ENCODE measurements at regions not wholly inside any gene's neighbourhood (a gene's known extent, or its start where the extent isn't known, plus 50 kb on each side); places are given as distances from the start of the nearest gene placed in this dataset.
"Not testable (repeated sequence)": the region's sequence is repeated elsewhere in the genome, so short reads cannot be mapped to it uniquely, and the experiment has no call there.

DNA sequence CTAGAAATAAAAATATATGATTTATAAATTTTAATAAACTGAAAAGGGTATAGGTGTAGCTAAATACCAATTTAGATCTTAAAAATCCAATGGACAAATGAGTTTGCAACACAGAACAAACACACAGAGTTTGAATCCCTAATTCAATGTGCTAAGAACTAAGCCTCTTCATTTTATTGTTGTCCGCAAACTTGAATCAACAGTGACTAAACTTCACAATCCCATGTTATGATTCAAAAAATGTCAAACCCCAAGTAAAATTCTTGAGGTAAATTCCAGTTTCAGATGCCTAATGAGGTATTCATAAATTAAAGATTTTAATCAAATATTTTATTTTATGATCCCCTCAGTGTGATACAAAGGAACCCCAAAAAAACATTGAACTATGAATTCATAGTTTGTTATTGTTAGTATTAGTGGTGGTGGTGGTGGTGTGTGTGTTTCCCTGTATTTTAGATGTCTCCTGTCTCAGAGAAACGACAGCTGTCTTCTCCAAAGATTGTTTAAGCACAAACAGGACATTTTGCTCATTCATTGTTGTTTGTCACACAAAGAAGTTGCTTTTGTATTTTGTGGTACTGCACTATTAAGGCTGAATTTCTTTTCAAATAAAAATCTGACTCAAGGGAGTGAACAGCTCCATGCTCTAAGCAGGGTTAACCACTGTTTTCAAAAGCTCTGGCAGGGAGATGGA, 259.8 kb downstream of the OSR1 start:
- DNase-seq, result peak; percentile 37

DNA sequence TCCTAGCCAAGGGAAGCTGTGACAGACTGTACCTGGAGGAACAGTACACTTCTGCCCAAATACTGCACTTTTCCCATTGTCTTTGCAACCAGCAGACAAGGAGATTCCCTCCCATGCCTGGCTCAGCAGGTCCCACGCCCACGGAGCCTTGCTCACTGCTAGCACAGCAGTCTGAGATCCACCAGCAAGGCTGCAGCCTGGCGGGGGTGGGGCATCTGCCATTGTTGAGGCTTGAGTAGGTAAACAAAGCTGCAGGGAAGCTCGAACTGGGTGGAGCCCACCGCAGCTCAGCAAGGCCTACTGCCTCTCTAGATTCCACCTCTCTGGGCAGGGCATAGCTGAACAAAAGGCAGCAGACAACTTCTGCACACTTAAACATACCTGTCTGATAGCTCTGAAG, 268.9 kb downstream of the OSR1 start:
- DNase-seq, result not testable (repeated sequence)

DNA sequence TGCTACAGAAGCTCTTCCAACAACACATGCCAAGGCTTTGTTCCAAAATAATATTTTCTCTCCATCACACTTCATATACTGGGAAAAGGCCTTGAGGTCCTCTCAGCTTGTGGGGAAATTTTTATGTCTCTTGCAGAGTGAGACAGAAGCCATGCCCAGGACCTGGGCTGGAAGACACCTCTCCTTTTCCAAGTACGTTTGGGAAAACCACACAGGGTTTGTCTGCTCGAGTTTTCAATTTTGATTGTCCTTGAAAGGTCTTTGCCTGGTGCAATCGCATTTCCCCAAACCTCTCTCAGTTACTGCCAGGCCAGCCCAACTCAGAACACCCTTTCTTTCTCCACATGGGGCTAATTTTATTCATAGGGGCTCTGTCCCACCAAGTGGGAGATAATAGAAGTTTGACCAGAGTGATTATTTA, 272.2 kb downstream of the OSR1 start:
- no peak for DNase-seq

DNA sequence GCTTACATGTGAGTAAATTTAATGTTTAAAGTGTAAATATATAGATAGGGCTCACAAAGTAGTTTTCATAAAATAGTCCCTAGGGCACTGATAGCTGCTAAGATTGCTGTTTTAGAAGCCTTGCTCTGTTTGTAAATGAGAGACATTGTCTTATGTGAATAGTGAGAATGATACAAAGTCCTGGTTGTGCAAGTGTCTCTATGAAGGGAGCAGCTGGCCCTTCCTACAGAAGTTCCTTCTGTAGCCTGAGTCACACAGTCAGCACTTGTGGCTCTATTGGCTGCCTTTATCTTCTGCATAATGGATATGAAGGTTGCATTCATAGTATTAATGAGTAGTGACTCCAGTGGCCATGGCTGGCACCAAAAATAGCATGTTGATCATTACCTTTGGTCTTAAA, 279.7 kb downstream of the OSR1 start:
- no peak for DNase-seq

DNA sequence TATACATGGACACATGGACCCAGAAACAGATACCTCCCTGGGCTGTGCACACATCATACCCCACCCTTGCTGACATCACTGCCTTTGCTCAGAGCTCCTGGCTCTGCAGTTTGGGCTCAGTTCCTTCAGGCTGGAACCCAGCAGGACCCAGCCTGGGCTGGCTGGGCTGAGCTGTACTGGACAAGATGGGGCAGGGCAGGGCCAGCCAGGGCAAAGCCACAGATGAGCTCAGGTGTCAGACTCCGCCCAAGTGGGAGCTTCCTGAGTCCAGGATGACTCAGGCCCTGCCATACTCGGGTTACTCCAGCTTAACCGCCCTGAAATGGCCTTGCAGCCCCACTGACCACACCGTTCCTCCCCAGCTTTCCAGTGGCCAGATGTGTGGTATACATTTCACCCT, 284.9 kb downstream of the OSR1 start:
- DNase-seq, result peak; percentile 17

DNA sequence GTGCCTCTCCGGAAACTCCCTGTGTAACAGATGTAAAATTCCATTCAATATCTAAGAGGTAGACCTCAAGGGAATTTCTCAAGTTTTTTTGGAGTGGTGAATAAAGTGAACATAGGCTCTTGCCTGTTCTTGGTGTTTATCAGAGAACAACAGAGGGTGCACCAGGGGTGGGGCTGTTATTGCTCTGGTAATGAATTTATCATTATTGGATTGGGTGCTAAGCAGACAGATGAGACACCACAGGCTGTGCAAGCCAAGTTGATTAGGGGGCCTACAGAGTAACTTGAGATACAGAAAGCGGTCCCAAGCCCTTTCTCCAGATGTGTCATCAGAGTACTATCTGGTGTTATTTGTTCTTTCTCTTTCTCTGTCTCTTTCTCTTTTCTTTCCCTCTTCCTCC, 286.3 kb downstream of the OSR1 start:
- DNase-seq, result no peak

DNA sequence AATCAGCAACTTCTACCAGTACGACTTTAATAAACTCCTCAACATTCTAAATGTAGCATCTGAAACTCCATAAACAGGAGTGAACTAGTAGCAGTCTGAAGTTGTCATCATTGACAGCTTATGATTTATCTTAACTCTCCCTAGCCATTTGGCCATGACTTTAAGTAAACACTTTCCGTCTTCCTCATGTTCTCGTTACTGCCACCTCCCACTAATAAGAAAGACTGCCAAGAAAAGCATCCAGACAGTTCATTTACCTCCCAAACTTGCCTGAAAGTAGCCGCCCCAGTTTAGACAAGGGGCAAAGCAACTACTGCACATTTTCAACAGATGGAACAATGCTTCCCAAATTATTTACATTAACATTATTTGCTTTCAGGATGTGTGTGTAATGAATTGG, 287.5 kb downstream of the OSR1 start:
- DNase-seq, result no peak

DNA sequence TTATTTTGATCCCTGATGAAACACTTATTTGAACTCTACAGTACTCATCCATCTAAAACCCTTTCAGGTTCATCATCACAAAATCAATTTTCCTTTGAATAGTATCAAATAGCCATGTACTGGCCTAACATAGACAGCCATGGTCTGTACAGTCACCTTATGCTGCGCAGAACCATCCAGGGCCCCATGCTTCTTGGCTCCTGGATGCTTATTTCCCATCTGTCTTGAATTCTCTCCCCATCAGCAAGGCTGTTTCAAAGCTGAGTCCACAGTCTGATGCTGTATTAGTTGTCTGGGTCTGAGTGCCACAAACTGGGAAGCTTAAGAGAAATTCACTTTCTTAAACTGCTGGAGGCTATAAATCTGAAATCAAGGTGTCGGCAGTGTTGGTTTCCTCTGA, 290.2 kb downstream of the OSR1 start:
- DNase-seq, result no peak

DNA sequence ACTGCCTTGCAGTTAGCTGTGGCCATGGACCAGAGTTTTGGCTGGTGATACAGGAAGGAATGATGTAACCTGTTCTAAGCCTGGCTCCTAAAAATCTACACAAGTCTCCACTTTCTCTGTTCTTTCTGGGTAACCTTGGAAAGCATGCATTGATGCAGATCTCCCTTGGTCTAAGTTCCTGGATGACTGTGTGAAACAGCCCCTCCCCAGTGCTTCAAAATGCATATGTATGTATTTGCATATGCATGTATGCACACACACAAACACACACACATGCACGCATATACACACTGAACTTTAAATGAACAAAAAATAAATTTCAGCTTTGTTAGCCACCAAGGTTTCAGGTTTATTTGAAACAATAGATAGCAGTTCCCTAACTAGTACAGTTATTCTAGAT, 296.1 kb downstream of the OSR1 start:
- DNase-seq, result no peak

DNA sequence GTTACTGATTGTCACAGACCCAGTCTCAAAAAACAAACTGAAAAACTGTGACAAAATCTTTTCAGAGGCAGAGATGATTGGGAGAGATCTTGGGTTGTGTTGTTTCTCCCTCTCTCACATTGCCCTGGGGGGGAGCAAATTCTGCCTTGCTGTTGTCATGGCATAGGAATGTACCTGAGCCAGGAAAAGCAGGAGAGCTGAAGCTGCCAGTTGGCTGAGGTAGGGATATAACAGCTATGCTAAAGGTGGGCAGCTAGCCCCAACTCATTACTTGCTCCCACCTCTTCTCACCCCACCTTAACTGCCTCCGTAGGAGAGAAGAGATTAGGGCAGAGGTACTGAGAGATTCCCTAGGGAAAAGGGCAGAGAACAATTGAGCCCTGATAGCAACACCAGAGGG, 299.3 kb downstream of the OSR1 start:
- DNase-seq, result no peak

DNA sequence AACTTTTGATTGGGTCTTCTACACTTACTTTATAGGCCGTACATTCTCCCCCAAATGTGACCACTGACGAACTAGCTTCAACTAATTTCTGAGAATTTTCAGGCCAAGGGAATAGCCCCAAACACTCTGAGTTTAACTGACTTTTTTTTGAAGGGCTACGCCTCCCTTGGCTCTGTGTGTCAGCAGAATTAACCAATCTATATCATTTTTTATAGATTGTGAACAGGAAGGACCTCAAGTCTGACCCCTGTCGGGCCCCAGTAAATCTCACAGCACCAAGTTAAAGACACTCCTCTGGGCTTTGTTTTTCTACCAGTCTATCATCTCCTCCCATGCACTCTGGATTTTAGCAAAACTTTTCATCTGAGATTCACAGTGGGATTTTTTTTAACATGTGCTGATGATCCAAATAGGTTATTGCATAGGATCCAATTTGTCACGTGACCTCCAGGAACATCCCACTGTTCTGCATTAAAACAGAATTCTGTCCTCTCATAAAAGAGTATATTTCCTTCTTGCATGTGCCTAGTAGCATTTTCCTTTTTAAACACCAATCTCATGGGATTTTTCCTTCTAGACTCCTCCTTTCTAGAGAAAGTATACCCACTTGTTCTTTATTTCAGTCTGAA, 307.1 kb downstream of the OSR1 start:
- DNase-seq, result no peak

DNA sequence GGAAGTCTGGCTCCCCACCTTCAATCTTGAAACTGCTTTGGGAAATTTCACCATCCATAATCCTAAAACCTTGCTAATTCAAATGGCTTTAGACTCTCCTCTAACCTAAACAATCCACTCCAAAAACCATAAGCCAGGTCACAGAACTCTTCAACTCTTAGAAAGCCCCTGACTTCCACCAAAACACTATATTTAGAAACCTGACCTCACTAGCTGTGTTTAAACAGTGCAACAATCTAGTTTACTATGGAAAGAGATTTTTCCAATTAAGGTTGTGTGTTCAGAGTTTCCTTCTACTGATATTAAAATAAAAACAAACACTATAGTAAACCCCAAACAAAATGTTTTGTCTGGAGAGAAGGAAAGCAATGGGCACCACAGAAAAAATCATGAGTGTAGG, 308.1 kb downstream of the OSR1 start:
- no peak for DNase-seq

DNA sequence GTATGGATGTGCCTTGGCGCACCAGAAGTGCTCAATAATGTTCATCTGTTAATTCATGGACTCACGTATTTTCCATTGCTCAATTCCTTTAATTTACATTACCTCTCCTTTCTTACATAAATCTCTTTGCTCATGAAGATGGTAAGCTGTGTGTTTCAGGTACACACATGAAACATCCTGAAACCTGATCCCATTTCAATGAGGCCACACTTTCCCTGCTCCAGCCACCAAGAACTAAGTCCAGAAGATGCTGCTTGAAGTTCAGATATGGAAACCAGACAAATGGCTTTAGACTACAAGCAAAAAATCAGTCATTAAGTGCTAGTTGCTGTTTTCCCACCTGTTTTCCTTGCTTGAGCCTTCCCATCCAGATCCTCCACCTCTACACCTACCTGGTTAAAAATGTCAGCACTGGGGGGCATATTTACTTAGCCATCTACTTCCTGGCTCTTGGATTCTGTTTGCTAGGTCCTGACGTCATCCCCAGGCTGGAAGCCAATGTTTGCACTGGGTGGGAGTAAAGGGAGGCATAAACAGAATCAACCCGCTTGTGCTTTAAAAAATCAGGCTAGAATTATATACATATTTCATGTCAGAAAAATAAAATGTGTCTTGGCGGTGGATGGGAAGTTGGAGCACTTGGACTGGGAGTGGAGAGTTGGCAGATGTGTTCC, 309.7 kb downstream of the OSR1 start:
- no peak for DNase-seq

DNA sequence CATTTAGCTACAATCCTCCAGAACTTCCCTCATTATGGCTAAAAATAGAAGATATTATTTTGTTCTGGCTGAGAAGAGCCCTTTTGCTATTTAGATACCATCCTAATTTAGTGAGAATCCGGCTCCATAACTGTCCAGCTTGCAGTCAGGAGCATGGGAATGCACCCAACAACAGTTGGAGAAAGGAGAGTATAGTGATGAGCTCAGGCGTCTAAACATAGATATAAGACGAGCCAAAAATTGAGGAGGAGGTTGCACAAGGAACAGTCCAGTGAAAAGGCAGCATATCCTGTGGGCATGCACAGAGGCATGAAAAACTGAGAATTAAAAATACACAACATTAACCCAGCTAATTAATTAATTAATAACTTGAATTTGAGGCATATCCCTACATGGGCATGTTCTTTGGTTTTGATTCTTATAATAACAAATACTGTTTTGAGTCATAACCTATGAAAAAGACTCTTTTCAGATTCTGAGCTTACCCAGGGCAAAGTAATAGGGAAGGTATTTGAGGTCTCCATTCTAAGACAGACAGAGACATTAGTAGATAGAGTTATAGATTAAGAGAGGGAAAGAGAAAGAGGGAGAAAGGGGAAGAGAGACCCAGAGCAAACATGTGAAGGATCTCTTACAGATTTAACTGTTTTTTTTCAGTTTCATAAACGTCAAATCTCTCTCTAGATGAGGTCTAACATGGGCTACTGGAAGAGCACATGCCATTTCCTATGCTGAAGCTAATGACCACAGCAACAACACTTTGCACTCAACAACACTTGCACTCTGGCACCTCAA, 311.2 kb downstream of the OSR1 start:
- DNase-seq, result peak; percentile 37

DNA sequence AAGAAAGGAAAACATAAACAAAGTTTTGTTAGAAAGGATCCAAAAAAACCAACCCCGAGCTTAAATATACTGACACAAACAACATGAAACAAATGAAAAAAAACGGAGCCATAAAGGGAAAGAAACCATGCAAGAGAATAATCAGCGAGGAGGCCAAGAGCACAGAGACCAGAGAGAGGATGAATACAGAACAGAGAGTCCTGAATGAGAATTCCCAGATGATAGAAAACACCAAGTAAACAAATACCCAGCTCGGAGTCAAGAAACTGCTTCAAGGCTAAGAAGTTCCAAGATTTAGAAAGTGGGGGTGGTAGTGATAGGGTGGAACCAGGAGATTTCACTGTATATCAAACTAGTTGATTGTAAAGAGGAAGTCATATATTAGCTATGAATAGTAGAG, 313.3 kb downstream of the OSR1 start:
- DNase-seq, result no peak

DNA sequence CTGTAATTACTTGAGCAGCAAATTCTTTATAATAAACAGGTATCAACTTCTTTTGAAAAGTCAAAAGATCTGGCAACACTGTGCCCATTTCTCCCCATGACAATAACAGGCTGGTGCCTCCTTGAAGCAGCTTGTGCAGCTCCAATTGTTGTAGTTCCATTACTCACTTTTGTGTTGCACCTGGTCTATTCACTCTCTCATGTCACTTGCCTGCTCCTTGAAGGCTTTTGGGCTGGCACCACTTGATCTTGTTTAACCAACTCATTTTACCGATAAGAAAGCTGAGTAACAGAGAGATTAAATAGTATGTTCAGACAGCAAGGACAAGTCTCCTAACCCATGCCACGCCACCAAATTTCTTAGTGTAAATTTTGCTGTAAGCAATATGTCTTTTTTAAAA, 314.5 kb downstream of the OSR1 start:
- DNase-seq, result no peak

DNA sequence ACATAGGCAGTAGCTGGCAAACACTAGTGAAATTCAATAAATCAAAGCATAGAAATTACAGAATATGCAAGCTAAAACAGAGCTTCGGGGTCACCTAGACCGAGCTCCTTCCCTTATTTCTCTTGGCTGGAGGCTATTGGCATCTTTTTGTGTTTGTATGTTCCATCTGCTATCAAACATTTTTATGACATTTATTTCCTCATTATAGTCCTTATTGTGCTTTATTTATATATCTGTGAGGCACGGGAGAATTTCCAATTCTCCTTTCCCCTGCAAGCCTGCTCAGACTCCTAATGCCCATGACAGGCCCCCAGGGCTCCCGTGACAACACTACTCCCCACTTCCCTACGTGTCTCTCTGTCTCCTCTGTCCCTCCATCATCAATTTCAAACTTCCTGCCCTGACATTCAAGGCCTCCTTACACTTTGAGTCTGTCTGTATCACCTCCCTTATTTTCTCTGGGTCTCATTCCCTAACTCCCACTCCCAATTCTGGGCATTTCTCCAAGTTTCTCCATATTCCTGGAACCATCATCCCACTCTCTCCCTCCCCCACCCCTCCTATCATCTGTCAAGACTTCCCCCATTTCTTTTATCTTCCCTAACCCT, 316.9 kb downstream of the OSR1 start:
- DNase-seq, result no peak

DNA sequence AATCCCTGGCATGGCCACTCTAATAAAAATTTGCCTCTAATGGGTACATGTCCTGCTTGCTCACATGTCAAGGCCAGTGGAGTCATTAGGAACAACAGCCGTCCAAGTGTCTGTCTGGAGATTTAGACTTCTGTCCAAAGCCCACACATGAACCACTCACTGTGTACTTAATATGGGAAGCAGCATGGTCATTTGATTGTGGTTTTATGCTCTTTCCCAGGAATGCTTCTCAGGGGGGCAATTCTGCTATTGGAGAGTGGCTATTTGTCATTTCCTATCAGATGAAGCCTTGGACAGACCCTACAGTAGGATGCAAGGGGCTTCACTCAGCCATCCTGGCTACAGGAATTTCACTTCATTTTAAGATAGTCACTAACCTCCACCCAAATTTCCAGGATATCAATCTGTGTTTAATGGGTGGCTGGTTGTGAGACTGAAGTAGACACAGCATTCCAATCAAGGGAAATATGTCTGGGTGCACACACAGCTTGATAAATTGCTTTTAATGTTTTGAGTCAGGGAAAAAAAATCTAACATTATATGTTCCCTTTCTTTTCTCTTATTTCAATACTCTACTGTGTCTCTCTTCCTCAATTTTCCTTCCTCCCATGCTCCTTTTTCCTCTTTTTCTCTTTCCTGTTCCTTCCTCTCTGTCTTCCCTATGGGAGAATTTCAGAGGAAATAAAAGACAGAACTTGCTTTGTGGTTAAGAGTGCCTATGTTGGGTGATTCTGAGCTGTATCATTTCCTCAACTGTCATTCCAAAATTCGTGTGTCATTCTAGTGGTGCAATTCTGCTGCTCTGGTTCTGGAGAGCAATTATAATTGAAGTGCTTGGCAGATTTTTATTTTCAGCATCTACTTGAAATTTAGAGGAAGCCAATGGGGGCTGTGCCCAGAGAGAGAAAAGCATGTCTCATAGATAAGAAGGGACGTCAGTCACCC, 320.1 kb downstream of the OSR1 start:
- peak; percentile 85 for DNase-seq

DNA sequence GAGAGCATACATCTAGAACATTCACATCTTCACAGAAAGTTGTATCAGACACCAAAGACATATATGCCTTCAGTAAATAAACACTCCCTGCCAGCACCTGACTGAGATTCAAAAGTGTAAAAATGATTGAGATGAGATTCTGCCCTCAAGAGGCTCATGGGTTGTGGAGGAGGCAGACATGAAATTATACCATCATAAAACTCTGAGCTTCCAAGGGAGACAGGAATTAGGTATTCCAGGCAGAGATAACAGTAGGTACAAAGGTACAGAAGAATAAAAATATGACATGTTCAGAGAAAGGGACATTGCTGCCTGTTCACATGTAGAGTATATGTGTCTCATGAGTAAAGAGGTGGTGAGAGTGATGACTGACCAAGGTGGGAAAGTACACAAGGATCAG, 322.3 kb downstream of the OSR1 start:
- DNase-seq, result no peak

DNA sequence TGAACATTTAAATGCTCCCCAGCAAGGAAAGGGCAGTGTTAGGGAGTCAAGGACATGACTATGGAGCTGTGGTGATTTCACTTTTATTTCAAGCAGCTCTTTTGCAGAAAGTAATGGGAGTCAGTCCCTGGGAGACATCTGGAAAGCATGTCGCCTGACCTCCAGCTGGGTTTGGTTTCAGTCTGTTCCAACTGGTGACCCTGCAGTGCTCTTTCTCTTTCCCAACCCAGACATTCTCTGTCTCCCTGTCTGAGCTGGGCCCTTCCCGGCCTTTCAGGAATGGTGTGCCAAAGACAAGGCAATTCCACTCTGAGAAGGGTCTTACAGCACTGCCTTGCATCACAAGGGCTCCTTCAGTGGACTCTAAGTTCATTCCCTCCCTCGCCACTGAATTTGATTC, 323.2 kb downstream of the OSR1 start:
- DNase-seq, result peak; percentile 79

DNA sequence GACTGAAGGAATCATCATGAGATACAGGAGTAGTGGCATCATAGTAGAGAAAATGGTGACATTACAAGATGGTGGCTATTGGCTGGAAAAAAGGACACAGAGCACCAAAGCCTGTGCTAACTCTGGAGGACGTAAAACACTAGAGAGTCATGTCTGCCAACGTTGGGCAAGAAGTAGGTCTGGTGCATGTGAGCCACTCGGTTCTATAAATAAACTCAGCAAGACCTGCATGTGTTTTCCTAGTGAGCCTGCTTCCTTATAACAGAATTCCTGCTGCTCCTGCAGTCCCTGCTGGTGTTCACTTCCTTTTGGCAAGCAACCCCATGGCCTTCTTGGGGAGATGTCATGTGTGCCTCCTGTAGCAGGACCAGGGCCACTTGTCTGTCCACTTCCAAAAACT, 325.2 kb downstream of the OSR1 start:
- DNase-seq, result peak; percentile 18

DNA sequence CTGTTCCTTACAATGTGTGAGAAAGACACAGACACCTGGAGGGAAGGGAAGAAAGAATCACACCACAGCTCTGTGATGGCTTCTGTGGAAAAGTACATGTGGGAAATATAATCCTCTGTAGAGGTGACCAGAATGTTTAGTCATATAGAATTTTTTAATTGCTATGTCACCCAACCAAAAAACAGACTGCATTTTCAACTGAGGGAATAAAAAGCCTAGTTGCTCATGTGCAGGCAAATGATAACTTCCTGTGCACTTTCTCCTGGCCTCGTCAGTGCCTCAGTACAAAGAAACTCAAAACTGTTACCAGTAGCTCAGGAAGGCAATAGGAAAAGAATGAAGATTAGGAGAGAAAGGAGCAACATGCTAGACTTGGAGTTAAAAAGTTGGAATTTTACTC, 326.8 kb downstream of the OSR1 start:
- peak; percentile 27 for DNase-seq

All from fibroblast of skin of scalp (primary cell).